GM23248 (cell line): ENCODE measurements at regions not wholly inside any gene's neighbourhood (a gene's known extent, or its start where the extent isn't known, plus 50 kb on each side); places are given as distances from the start of the nearest gene placed in this dataset.

Experiments used
- EZH2 ChIP-seq: fragments of 200-600 bp; sonication (generic); IDR thresholded peaks from 2 replicates; pipeline ENCODE4 v1.6.1; 2018; ENCODE audit warnings: antibody characterized with exemption, mild to moderate bottlenecking; ENCODE audit not compliant: insufficient read depth, poor library complexity, severe bottlenecking
- EZH2phosphoT487 ChIP-seq: fragments of 200-600 bp; sonication (generic); IDR thresholded peaks from 2 replicates; pipeline ENCODE4 v1.6.1; 2018; ENCODE audit warnings: antibody characterized with exemption, moderate library complexity, mild to moderate bottlenecking, low read depth; ENCODE audit not compliant: insufficient read depth

DNA sequence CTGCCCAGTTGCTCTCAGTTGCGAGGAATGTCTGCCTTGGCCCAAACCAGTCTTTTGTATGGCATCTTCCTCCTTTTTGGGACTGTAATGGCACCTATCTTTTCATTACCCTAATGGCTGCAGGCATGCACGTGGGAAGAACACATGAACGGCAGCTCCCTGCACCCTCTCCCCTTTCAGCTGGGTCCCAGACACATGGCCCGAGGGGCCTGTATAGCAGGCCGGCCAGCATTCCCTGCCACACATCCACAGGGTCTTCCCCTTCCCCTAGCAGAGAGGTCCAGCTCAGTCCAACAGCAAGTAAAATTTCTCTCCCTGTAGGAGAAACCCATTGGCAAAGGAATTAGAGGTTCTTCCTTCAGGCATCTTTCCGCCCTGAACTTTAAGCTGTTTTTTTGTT lies 829.1 kb upstream of the AGA start:
- TF ChIP-seq EZH2 (no peak), EZH2phosphoT487 (no peak)
